MG63 (cell line): ENCODE measurements at regions not wholly inside any gene's neighbourhood (a gene's known extent, or its start where the extent isn't known, plus 50 kb on each side); places are given as distances from the start of the nearest gene placed in this dataset.

Experiments
- DNase-seq: peaks from one replicate; pipeline ENCODE4 v3.0.0-alpha.2; 2020
- H3K27me3 ChIP-seq: fragments of 250-450 bp; sonication (Bioruptor Pico); 2 replicates; pipeline ENCODE4 v1.5.1; 2020; ENCODE audit warnings: mild to moderate bottlenecking, moderate library complexity
- H3K36me3 ChIP-seq: fragments of 250-450 bp; sonication (Bioruptor Pico); 2 replicates; pipeline ENCODE4 v1.5.1; 2020; ENCODE audit warnings: mild to moderate bottlenecking, moderate library complexity
- H3K4me3 ChIP-seq: fragments of 250-450 bp; sonication (Bioruptor Pico); 2 replicates; pipeline ENCODE4 v1.5.1; 2020; ENCODE audit warnings: mild to moderate bottlenecking, moderate library complexity
- H3K9me3 ChIP-seq: fragments of 250-450 bp; sonication (Bioruptor Pico); 2 replicates; pipeline ENCODE4 v1.5.1; 2020; ENCODE audit warnings: mild to moderate bottlenecking, moderate library complexity

- peaks cover 26% of the 10 kb centered on the region for H3K27me3 ChIP-seq
These were observed 172.7 kb downstream of the NSG2 start for GRCh38 chr5:174218162-174218561.

GRCh38 chr5:174220417-174220816 is 174.9 kb downstream of the NSG2 start:
- Histone ChIP-seq H3K36me3 (no peaks in the 10 kb centered on the region), H3K9me3 (peaks cover 5% of the 10 kb centered on the region), H3K27me3 (peaks cover 15% of the 10 kb centered on the region), H3K4me3 (no peak overlapping the region)
- DNase-seq = no peak

More at GRCh38 chr5:174218162-174218561, 172.7 kb downstream of the NSG2 start:
- no peaks in the 10 kb centered on the region for H3K36me3 ChIP-seq
- no peak for DNase-seq
- no peak overlapping the region for H3K4me3 ChIP-seq
- H3K9me3 ChIP-seq = peaks cover 5% of the 10 kb centered on the region

GRCh38 chr5:174221436-174221835 is 175.9 kb downstream of the NSG2 start:
- peaks cover 5% of the 10 kb centered on the region for H3K9me3 ChIP-seq
- DNase-seq = no peak
- H3K27me3 ChIP-seq = peaks cover 7% of the 10 kb centered on the region; the same call in 1 of the 2 replicates
- no peak overlapping the region for H3K4me3 ChIP-seq
- H3K36me3 ChIP-seq = no peaks in the 10 kb centered on the region

GRCh38 chr5:174221946-174222345 is 176.4 kb downstream of the NSG2 start:
- Histone ChIP-seq H3K36me3 (no peaks in the 10 kb centered on the region), H3K9me3 (peaks cover 5% of the 10 kb centered on the region), H3K4me3 (no peak overlapping the region), H3K27me3 (peaks cover 2% of the 10 kb centered on the region; the same call in 1 of the 2 replicates)
- no peak for DNase-seq

GRCh38 chr5:174222891-174223290 is 177.4 kb downstream of the NSG2 start:
- Histone ChIP-seq H3K27me3 (no peaks in the 10 kb centered on the region), H3K4me3 (no peak overlapping the region), H3K9me3 (peaks cover 1% of the 10 kb centered on the region), H3K36me3 (no peaks in the 10 kb centered on the region)
- DNase-seq = no peak

GRCh38 chr5:174223355-174223754 is 177.8 kb downstream of the NSG2 start:
- no peaks in the 10 kb centered on the region for H3K9me3 ChIP-seq
- DNase-seq = no peak
- no peak overlapping the region for H3K4me3 ChIP-seq
- H3K27me3 ChIP-seq = no peaks in the 10 kb centered on the region
- no peaks in the 10 kb centered on the region for H3K36me3 ChIP-seq

- no peaks in the 10 kb centered on the region for H3K9me3 ChIP-seq
- H3K4me3 ChIP-seq = no peak overlapping the region
- no peak for DNase-seq
- H3K36me3 ChIP-seq = no peaks in the 10 kb centered on the region
- no peaks in the 10 kb centered on the region for H3K27me3 ChIP-seq
These were observed 183.6 kb downstream of the NSG2 start for GRCh38 chr5:174229068-174229467.

GRCh38 chr5:174229514-174230370 is 184.2 kb downstream of the NSG2 start:
- Histone ChIP-seq H3K4me3 (no peak overlapping the region), H3K9me3 (no peaks in the 10 kb centered on the region), H3K36me3 (no peaks in the 10 kb centered on the region), H3K27me3 (no peaks in the 10 kb centered on the region)
- DNase-seq = peak; percentile 93

- no peaks in the 10 kb centered on the region for H3K9me3 ChIP-seq
- H3K4me3 ChIP-seq = no peak overlapping the region
- H3K27me3 ChIP-seq = no peaks in the 10 kb centered on the region
- H3K36me3 ChIP-seq = no peaks in the 10 kb centered on the region
- DNase-seq = peak; percentile 71
These were observed 186.5 kb downstream of the NSG2 start for GRCh38 chr5:174231956-174232487.

- no peak overlapping the region for H3K4me3 ChIP-seq
- no peaks in the 10 kb centered on the region for H3K27me3 ChIP-seq
- DNase-seq = no peak
- H3K36me3 ChIP-seq = no peaks in the 10 kb centered on the region
- H3K9me3 ChIP-seq = no peaks in the 10 kb centered on the region; the same call in 1 of the 2 replicates
These were observed 188.9 kb downstream of the NSG2 start for GRCh38 chr5:174234388-174234787.

- Histone ChIP-seq H3K36me3 (no peaks in the 10 kb centered on the region), H3K4me3 (no peak overlapping the region), H3K9me3 (no peaks in the 10 kb centered on the region; the same call in 1 of the 2 replicates), H3K27me3 (no peaks in the 10 kb centered on the region)
- peak; percentile 32 for DNase-seq
These were observed 189.9 kb downstream of the NSG2 start for GRCh38 chr5:174235221-174236011.

- Histone ChIP-seq H3K27me3 (no peaks in the 10 kb centered on the region), H3K9me3 (no peaks in the 10 kb centered on the region; the same call in 1 of the 2 replicates), H3K36me3 (no peaks in the 10 kb centered on the region), H3K4me3 (no peak overlapping the region)
- no peak for DNase-seq
These were observed 190.6 kb downstream of the NSG2 start for GRCh38 chr5:174236070-174236469.

GRCh38 chr5:174239718-174240117 is 194.2 kb downstream of the NSG2 start:
- peak; percentile 74 for DNase-seq
- H3K4me3 ChIP-seq = no peak overlapping the region
- H3K36me3 ChIP-seq = no peaks in the 10 kb centered on the region
- peaks cover 3% of the 10 kb centered on the region for H3K9me3 ChIP-seq
- no peaks in the 10 kb centered on the region for H3K27me3 ChIP-seq

- Histone ChIP-seq H3K36me3 (no peaks in the 10 kb centered on the region), H3K9me3 (peaks cover 3% of the 10 kb centered on the region), H3K4me3 (no peak overlapping the region), H3K27me3 (no peaks in the 10 kb centered on the region)
- no peak for DNase-seq
These were observed 197.1 kb downstream of the NSG2 start for GRCh38 chr5:174242573-174242972.

GRCh38 chr5:174243904-174244303 is 198.4 kb downstream of the NSG2 start:
- Histone ChIP-seq H3K36me3 (no peaks in the 10 kb centered on the region), H3K9me3 (peaks cover 3% of the 10 kb centered on the region), H3K4me3 (no peak overlapping the region), H3K27me3 (no peaks in the 10 kb centered on the region)
- no peak for DNase-seq

- Histone ChIP-seq H3K9me3 (peaks cover 3% of the 10 kb centered on the region; the same call in 1 of the 2 replicates), H3K36me3 (no peaks in the 10 kb centered on the region), H3K27me3 (no peaks in the 10 kb centered on the region), H3K4me3 (no peak overlapping the region)
- no peak for DNase-seq
These were observed 200.1 kb downstream of the NSG2 start for GRCh38 chr5:174245516-174246075.

GRCh38 chr5:174246743-174247142 is 201.2 kb downstream of the NSG2 start:
- H3K4me3 ChIP-seq = no peak overlapping the region
- DNase-seq = no peak
- peaks cover 3% of the 10 kb centered on the region; the same call in 1 of the 2 replicates for H3K9me3 ChIP-seq
- H3K27me3 ChIP-seq = peaks cover 3% of the 10 kb centered on the region; the same call in 1 of the 2 replicates
- no peaks in the 10 kb centered on the region for H3K36me3 ChIP-seq
